Mammary epithelial cell (primary cell): ENCODE measurements at regions not wholly inside any gene's neighbourhood (a gene's known extent, or its start where the extent isn't known, plus 50 kb on each side); places are given as distances from the start of the nearest gene placed in this dataset.

ENCODE experiments used
- EZH2 ChIP-seq: IDR thresholded peaks from 2 replicates; pipeline ENCODE4 v1.6.1; 2012; ENCODE audit warnings: low read length, inconsistent platforms, borderline replicate concordance
- TF ChIP-seq, protein P1 (sequence below), 2 donors: IDR thresholded peaks in 1 of 2; conservative IDR thresholded peaks in 1 of 2; 2 replicates each; pipeline ENCODE4 v1.5.1; 2011 to 2012; ENCODE audit warnings: inconsistent platforms in 2 of 2, low read length in 2 of 2, mild to moderate bottlenecking in 2 of 2, control low read depth in 1 of 2, low read depth in 1 of 2; ENCODE audit not compliant: insufficient read depth in 1 of 2; ENCODE audit errors: extremely low read depth in 1 of 2

DNA sequence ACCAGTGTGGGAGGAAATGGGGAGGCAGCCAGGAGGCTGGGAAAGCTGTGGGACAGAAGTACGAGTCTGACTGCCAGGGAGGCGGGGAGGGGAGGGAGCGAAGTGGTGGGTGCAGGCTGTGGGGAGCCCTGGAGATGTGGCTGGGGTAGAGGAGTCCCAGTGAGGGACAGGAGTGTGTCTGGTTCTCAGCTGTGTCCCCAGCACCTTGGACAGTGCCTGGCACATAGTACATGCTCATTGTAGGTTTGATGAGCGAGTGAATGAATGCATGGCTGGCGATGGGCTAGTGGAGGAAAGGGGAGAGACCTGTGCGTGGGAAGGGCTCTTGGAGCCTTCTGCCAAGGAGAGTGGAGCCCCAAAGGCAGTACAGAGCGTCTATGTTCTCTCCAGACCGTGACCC lies 104.1 kb downstream of the SIK1 start:
- TF ChIP-seq, protein P1, sequence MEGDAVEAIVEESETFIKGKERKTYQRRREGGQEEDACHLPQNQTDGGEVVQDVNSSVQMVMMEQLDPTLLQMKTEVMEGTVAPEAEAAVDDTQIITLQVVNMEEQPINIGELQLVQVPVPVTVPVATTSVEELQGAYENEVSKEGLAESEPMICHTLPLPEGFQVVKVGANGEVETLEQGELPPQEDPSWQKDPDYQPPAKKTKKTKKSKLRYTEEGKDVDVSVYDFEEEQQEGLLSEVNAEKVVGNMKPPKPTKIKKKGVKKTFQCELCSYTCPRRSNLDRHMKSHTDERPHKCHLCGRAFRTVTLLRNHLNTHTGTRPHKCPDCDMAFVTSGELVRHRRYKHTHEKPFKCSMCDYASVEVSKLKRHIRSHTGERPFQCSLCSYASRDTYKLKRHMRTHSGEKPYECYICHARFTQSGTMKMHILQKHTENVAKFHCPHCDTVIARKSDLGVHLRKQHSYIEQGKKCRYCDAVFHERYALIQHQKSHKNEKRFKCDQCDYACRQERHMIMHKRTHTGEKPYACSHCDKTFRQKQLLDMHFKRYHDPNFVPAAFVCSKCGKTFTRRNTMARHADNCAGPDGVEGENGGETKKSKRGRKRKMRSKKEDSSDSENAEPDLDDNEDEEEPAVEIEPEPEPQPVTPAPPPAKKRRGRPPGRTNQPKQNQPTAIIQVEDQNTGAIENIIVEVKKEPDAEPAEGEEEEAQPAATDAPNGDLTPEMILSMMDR (conservative IDR thresholded peaks at IDR 0.05 in 1 of 2, IDR thresholded peaks at IDR 0.05 in 1 of 2; ENCODE audit: extremely low read depth in 1 of 2, insufficient read depth in 1 of 2, low read depth in 1 of 2, low read length in 2 of 2): no peak
- TF ChIP-seq EZH2: no peak
